ENCODE measurements at regions not wholly inside any gene's neighbourhood (a gene's known extent, or its start where the extent isn't known, plus 50 kb on each side); places are given as distances from the start of the nearest gene placed in this dataset.

DNA sequence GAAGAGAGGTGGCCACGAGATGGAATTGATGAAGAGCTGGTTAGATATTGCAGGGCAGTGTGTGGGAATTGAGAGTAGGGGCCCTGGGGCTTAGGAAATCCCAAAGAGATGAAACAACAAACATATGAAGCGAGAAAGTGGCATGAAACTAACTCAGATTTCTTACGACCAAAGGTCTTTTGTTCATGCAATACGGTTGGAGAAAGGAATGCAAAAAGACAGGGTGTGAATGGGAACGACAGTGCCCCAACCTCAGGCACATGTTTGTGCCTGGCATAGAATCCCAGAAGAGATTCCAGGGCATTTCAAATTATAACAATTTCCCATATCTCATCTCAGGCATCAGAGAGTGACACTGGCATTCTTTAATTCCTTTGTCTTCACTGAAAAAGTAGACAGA is 199.2 kb downstream of the ACTL7B start:
- TF ChIP-seq CTCF (IDR thresholded peaks at IDR 0.05; ENCODE audit: low read depth, low read length, poor library complexity, severe bottlenecking) (no peak), EZH2phosphoT487 (IDR thresholded peaks at IDR 0.05; ENCODE audit: borderline replicate concordance, low read length) (no peak)
